ENCODE measurements at regions not wholly inside any gene's neighbourhood (a gene's known extent, or its start where the extent isn't known, plus 50 kb on each side); places are given as distances from the start of the nearest gene placed in this dataset.
"Not testable (repeated sequence)": the region's sequence is repeated elsewhere in the genome, so short reads cannot be mapped to it uniquely, and the experiment has no call there.

DNA sequence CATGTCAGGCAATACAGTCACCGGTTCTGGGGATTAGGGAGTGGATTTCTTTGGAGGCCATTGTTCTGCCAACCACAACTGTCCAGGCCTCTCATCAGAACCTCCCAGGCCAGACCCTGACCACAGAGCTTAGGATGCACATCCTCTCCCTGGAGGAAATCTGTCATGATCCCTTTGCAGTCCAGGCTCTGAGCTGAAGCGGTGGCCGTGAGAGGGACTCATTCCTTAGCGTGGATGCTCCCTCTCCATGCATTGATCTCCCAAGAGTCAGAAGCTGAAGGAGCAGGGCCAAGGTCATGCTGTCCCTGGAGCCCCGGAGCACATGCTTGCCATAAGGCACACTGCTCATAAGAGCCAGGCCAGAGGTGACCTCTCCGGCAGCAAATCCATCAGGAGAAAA lies 181.4 kb downstream of the COPRS start:
- no peak overlapping the region for H3K4me3 ChIP-seq
- peaks cover 0 to 11% of the 10 kb centered on the region in 2 donors for H3K4me1 ChIP-seq
- no peak for DNase-seq (ENCODE audit: low spot score)
- no peaks in the 10 kb centered on the region for H3K27me3 ChIP-seq
- no peak overlapping the region for H3K27ac ChIP-seq
- TF ChIP-seq, protein P1, sequence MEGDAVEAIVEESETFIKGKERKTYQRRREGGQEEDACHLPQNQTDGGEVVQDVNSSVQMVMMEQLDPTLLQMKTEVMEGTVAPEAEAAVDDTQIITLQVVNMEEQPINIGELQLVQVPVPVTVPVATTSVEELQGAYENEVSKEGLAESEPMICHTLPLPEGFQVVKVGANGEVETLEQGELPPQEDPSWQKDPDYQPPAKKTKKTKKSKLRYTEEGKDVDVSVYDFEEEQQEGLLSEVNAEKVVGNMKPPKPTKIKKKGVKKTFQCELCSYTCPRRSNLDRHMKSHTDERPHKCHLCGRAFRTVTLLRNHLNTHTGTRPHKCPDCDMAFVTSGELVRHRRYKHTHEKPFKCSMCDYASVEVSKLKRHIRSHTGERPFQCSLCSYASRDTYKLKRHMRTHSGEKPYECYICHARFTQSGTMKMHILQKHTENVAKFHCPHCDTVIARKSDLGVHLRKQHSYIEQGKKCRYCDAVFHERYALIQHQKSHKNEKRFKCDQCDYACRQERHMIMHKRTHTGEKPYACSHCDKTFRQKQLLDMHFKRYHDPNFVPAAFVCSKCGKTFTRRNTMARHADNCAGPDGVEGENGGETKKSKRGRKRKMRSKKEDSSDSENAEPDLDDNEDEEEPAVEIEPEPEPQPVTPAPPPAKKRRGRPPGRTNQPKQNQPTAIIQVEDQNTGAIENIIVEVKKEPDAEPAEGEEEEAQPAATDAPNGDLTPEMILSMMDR (IDR thresholded peaks at IDR 0.05), result no peak
- no peaks in the 10 kb centered on the region for H3K9me3 ChIP-seq
- no peaks in the 10 kb centered on the region for H3K36me3 ChIP-seq

DNA sequence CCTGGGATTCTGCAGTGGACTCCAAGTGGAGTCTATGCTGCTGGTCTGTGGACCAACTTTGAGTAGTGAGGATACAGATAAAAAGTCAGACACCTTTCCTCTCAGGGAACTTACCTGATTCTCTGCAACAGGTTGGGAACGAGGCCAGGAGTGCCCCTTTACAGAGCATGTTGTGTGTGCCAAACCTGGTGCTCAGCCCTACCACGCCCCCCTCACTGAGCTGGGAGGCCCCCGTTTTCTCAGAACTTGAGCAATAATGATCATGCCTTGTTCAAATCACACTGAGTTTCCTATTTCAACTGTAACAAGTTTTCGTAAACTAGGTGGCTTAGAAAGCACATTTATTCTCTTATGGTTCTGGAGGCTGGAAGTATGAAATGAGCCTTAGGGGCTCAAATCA lies 182.0 kb downstream of the COPRS start:
- Histone ChIP-seq H3K9me3 (no peaks in the 10 kb centered on the region), H3K27me3 (no peaks in the 10 kb centered on the region), H3K36me3 (no peaks in the 10 kb centered on the region), H3K4me3 (no peak overlapping the region), H3K4me1 (peaks cover 0 to 11% of the 10 kb centered on the region in 2 donors), H3K27ac (no peak overlapping the region)
- TF ChIP-seq, protein P1 (IDR thresholded peaks at IDR 0.05), result no peak
- no peak for DNase-seq (ENCODE audit: low spot score)

DNA sequence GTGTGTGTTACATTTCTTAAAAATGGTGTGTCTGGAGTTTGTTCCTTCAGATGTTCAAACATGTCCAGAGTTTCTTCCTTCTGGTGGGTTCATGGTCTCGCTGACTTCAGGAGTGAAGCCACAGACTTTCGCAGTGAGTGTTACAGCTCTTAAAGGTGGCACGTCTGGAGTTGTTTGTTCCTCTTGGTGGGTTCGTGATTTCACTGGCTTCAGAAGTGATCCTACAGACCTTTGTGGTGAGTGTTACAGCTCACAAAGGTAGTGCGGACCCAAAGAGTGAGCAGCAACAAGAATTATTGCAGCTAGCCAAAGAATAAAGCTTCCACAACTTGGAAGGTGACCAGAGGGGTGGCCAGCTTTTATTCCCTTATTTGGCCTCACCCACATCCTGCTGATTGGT lies 183.7 kb downstream of the COPRS start:
- H3K27ac ChIP-seq; H3K27me3 ChIP-seq; H3K4me3 ChIP-seq; H3K36me3 ChIP-seq; DNase-seq (ENCODE audit: low spot score); H3K9me3 ChIP-seq: not testable (repeated sequence)
- peaks cover 0 to 11% of the 10 kb centered on the region in 2 donors for H3K4me1 ChIP-seq

DNA sequence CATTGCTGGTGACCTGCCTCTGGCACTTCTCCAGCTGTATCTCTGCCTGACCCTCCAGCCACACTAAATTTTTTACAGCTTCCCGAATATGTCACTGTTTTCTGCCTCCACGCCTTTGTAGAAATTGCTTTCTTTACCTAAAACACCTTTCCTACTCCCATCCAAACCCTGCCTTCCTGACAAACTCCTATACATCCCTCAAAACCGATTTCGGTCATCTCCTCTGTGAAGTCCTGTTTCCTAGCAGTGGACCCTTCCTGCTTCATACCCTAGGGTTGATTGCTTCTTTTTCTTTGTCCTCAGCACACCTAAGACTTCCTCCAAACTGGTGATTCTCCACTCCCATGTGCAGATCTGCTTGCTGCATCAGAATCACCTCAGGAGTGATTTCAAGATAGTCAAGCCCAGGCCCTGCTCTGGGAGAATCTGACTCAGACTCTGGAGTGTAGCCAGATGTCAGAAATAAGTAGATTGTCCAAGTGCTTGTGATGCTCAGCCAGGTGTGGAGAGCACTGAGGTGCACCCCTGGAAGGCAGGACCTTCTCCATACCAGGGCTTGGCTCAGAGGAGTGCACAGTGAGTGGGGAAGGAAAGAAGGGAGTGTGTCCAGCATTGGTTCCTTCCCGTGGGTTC lies 184.2 kb downstream of the COPRS start:
- Histone ChIP-seq H3K4me1 (peaks cover 0 to 11% of the 10 kb centered on the region in 2 donors), H3K9me3 (no peaks in the 10 kb centered on the region), H3K4me3 (no peak overlapping the region), H3K27ac (no peak overlapping the region), H3K27me3 (no peaks in the 10 kb centered on the region), H3K36me3 (no peaks in the 10 kb centered on the region)
- DNase-seq (ENCODE audit: low spot score), result no peak
- TF ChIP-seq, protein P1 (IDR thresholded peaks at IDR 0.05), result no peak

DNA sequence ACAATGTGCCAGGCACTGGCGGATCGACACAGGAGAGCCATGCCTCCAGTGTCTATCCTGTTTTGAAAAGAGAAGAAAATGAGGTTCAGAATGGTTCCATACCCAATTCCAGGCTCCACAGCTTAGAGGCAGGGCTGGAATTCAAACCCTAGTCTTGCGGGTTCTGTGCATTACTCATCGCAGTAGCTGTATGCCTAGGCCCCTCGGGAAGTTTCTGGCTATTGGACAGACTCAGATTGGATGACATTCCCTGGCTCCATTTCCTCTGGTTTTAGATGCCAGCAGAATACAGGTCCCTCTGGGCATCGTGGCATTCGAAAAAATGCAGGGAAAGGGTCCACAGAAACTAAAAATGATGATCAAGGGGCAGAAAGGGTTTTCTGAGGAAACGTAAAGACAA lies 184.7 kb downstream of the COPRS start:
- no peak overlapping the region for H3K27ac ChIP-seq
- no peaks in the 10 kb centered on the region for H3K27me3 ChIP-seq
- H3K4me3 ChIP-seq, result no peak overlapping the region
- no peak for DNase-seq (ENCODE audit: low spot score)
- peaks cover 0 to 11% of the 10 kb centered on the region in 2 donors for H3K4me1 ChIP-seq
- TF ChIP-seq, protein P1 (IDR thresholded peaks at IDR 0.05), result no peak
- H3K36me3 ChIP-seq, result no peaks in the 10 kb centered on the region
- H3K9me3 ChIP-seq, result no peaks in the 10 kb centered on the region

DNA sequence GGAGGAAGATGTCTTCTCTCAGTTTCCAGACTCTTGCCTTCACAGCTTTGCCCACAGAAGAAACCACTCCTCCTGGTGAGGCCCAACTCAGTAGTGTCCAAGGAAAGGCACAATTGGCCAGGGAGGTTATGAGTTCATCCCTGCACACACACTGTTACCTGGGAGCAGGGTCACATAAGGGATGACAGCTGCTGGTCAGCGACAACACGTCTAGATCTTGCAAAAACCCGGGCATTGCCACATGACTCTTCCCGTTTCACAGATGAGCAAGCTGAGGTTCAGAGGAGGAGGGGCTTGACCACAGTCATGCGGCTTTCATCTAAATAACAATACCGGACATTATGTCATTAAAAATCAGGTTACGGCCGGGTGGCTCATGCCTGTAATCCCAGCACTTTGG lies 186.0 kb downstream of the COPRS start:
- no peaks in the 10 kb centered on the region for H3K27me3 ChIP-seq
- no peaks in the 10 kb centered on the region for H3K36me3 ChIP-seq
- TF ChIP-seq, protein P1 (IDR thresholded peaks at IDR 0.05), result no peak
- peaks cover 0 to 2% of the 10 kb centered on the region in 2 donors for H3K4me1 ChIP-seq
- H3K4me3 ChIP-seq, result no peak overlapping the region
- H3K27ac ChIP-seq, result no peak overlapping the region
- DNase-seq (ENCODE audit: low spot score), result no peak
- no peaks in the 10 kb centered on the region for H3K9me3 ChIP-seq
